Type B pancreatic cell (in vitro differentiated cells): ENCODE measurements at regions not wholly inside any gene's neighbourhood (a gene's known extent, or its start where the extent isn't known, plus 50 kb on each side); places are given as distances from the start of the nearest gene placed in this dataset.

ENCODE experiments used
- DNase-seq: peaks from one replicate; pipeline ENCODE4 v3.0.0; 2021; ENCODE audit warnings: mixed read lengths; ENCODE audit not compliant: unreplicated experiment; ENCODE audit errors: extremely low spot score
- H3K27ac Mint-ChIP-seq: 2 replicates; pipeline ENCODE4 v1.8.0; 2021; ENCODE audit warnings: mild to moderate bottlenecking, mixed read lengths
- H3K27me3 Mint-ChIP-seq: 2 replicates; pipeline ENCODE4 v1.8.0; 2021; ENCODE audit warnings: mixed read lengths
- H3K36me3 Mint-ChIP-seq: 2 replicates; pipeline ENCODE4 v1.8.0; 2021; ENCODE audit warnings: mixed read lengths
- H3K4me1 Mint-ChIP-seq: one replicate; pipeline ENCODE4 v1.8.0; 2021; ENCODE audit warnings: mixed read lengths; ENCODE audit not compliant: unreplicated experiment
- H3K4me3 Mint-ChIP-seq: 2 replicates; pipeline ENCODE4 v1.8.0; 2021; ENCODE audit warnings: mild to moderate bottlenecking, mixed read lengths
- H3K9me3 Mint-ChIP-seq: 2 replicates; pipeline ENCODE4 v1.8.0; 2021; ENCODE audit warnings: mixed read lengths
- CTCF ChIP-seq: fragments of 200-600 bp; sonication (generic); conservative IDR thresholded peaks from 2 replicates; pipeline ENCODE4 v1.5.0; 2021; ENCODE audit warnings: antibody characterized with exemption, mild to moderate bottlenecking

DNA sequence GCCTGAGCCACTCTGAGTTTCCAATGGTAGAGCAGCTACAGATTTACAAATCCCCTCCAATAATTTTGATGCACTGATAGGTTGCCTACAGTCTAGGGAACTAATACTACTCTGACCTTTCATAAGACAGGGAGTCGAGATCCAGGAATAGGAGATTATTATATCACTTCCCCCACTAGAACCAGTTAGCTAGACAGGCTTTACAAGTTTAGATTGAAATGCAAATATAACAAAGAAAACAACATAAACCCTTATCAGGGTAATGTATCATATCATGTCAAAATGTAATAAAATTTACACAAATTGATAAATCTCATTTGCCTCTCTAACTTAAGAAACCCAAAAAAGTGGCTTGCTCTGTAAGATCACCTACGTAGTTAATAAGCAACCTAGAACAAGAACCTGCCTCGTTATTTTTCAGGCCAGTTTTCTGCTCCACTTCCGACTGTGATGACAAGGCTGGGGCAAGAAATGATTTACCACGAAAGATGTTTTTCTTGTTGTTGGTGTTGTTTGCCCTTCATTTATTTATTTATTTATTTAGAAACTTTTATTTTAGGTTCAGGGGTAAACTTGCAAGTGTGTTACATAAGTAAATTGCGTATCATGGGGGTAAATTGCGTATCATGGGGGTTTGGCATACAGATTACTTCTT is 504.2 kb upstream of the ID4 start:
- Mint-ChIP-seq H3K4me3 (no peak overlapping the region), H3K36me3 (no peaks in the 10 kb centered on the region), H3K27me3 (no peaks in the 10 kb centered on the region), H3K4me1 (no peaks in the 10 kb centered on the region), H3K9me3 (peaks cover 4% of the 10 kb centered on the region), H3K27ac (no peak overlapping the region)
- no peak for TF ChIP-seq CTCF
- DNase-seq = no peak

GRCh38 chr6:19333936-19334335 is 503.2 kb upstream of the ID4 start:
- H3K27me3 Mint-ChIP-seq = no peaks in the 10 kb centered on the region
- H3K4me1 Mint-ChIP-seq = no peaks in the 10 kb centered on the region
- no peak overlapping the region for H3K27ac Mint-ChIP-seq
- no peak for TF ChIP-seq CTCF
- peaks cover 4% of the 10 kb centered on the region for H3K9me3 Mint-ChIP-seq
- no peak overlapping the region for H3K4me3 Mint-ChIP-seq
- DNase-seq = no peak
- no peaks in the 10 kb centered on the region for H3K36me3 Mint-ChIP-seq

GRCh38 chr6:19336579-19336978 is 500.6 kb upstream of the ID4 start:
- Mint-ChIP-seq H3K27ac (no peak overlapping the region), H3K36me3 (no peaks in the 10 kb centered on the region), H3K4me1 (no peaks in the 10 kb centered on the region), H3K9me3 (peaks cover 4% of the 10 kb centered on the region), H3K4me3 (no peak overlapping the region), H3K27me3 (no peaks in the 10 kb centered on the region)
- TF ChIP-seq CTCF = no peak
- DNase-seq = no peak

DNA sequence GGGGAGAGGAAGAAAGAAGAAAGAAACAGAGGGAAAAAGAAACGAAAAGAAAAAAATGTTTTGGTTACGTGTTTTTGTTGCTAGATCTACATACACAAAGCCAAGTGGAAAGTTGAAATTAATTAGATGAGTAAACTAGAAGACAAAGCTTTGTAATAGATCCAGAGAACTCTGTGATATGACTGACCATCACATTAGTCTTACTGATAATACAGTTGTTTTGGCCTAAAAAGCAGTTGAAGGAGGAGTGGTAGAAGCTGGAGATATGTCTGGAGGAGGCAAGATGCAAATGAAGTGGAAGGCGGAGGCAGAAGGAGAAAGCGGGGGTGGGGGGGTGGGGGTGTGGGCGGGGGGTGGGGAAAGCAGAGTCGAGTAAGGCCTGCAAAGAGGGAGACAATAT is 500.1 kb upstream of the ID4 start:
- Mint-ChIP-seq H3K9me3 (peaks cover 4% of the 10 kb centered on the region), H3K27me3 (no peaks in the 10 kb centered on the region), H3K36me3 (no peaks in the 10 kb centered on the region), H3K27ac (no peak overlapping the region), H3K4me1 (no peaks in the 10 kb centered on the region), H3K4me3 (no peak overlapping the region)
- no peak for TF ChIP-seq CTCF
- DNase-seq = no peak

GRCh38 chr6:19342616-19343015 is 494.6 kb upstream of the ID4 start:
- H3K27me3 Mint-ChIP-seq = no peaks in the 10 kb centered on the region

More at GRCh38 chr6:19342616-19343015, 494.6 kb upstream of the ID4 start:
- H3K4me1 Mint-ChIP-seq = no peaks in the 10 kb centered on the region
- H3K27ac Mint-ChIP-seq = no peak overlapping the region
- no peak for TF ChIP-seq CTCF
- DNase-seq = no peak
- no peak overlapping the region for H3K4me3 Mint-ChIP-seq
- H3K36me3 Mint-ChIP-seq = peaks cover 7% of the 10 kb centered on the region
- H3K9me3 Mint-ChIP-seq = peaks cover 10% of the 10 kb centered on the region
